ENCODE measurements at regions not wholly inside any gene's neighbourhood (a gene's known extent, or its start where the extent isn't known, plus 50 kb on each side); places are given as distances from the start of the nearest gene placed in this dataset.

DNA sequence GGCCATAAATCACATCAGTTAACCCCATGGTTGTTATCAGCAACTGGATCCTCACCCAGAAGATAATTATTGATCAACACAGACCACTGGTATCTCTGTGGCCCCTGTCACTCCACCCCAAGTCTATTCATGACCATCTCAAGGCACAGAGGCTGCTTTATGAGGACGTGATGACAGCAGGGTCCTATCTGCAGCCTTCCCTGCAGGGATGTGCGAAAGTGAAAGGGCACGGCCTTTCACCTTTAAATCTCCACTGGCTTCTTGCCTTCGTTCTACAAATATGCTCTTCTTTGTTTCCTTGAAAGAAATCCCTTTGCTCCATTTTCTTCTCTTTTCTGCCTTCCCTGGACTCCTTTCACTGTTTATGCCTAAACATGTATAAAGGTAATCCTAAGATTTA, 170.6 kb upstream of the EDNRA start:
- Histone ChIP-seq H3K27ac (no peak overlapping the region), H3K9me3 (no peaks in the 10 kb centered on the region), H3K4me1 (no peaks in the 10 kb centered on the region), H3K36me3 (no peaks in the 10 kb centered on the region), H3K4me3 (no peak overlapping the region), H3K27me3 (no peaks in the 10 kb centered on the region)
- intact Hi-C loops (cut with DNase I), result loop anchor here in 1 of 10 donors (10.0 kb wide), 1 partner anchor 146 kb away; no protein-coding TSS in a partner anchor
- TF ChIP-seq POLR2A (IDR thresholded peaks at IDR 0.05), result no peak
- TF ChIP-seq, protein P1, sequence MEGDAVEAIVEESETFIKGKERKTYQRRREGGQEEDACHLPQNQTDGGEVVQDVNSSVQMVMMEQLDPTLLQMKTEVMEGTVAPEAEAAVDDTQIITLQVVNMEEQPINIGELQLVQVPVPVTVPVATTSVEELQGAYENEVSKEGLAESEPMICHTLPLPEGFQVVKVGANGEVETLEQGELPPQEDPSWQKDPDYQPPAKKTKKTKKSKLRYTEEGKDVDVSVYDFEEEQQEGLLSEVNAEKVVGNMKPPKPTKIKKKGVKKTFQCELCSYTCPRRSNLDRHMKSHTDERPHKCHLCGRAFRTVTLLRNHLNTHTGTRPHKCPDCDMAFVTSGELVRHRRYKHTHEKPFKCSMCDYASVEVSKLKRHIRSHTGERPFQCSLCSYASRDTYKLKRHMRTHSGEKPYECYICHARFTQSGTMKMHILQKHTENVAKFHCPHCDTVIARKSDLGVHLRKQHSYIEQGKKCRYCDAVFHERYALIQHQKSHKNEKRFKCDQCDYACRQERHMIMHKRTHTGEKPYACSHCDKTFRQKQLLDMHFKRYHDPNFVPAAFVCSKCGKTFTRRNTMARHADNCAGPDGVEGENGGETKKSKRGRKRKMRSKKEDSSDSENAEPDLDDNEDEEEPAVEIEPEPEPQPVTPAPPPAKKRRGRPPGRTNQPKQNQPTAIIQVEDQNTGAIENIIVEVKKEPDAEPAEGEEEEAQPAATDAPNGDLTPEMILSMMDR (IDR thresholded peaks at IDR 0.05), result no peak
- DNase-seq (no peak), ATAC-seq (no peak)
- 69 to 82% (median 77%) methylated on average over 4 of the region's 4 CpGs for WGBS, 4 donors

DNA sequence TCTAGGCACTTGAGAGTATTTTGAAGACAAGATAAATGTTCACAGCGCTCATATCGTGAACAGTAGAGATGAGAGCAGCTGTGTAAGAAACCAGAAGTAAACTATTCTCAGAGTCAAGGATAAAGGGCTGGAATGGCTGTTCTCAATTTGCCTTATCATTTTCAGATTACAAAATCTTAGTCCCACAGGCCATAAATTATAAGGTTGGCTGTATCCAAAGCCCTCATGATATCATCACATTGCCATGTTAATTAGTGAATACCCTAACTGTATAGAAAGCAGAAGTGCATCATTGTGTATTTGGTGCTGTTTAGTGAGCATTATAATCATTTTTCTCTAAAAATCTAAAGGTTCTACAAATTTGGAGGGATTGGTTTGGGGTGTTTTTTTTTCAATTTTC, 168.9 kb upstream of the EDNRA start:
- TF ChIP-seq, protein P1 (IDR thresholded peaks at IDR 0.05), result no peak
- TF ChIP-seq POLR2A (IDR thresholded peaks at IDR 0.05), result no peak
- 72 to 84% (median 82%) methylated on average over 2 of the region's 2 CpGs for WGBS, 4 donors
- no peak for ATAC-seq
- H3K4me1 ChIP-seq, result no peaks in the 10 kb centered on the region
- no peak overlapping the region for H3K4me3 ChIP-seq
- H3K36me3 ChIP-seq, result no peaks in the 10 kb centered on the region
- H3K27ac ChIP-seq, result no peak overlapping the region
- no peak for DNase-seq
- intact Hi-C loops (cut with DNase I), result loop anchor here in 1 of 10 donors (10.0 kb wide), 1 partner anchor 147 kb away; no protein-coding TSS in a partner anchor
- no peaks in the 10 kb centered on the region for H3K9me3 ChIP-seq
- H3K27me3 ChIP-seq, result no peaks in the 10 kb centered on the region

DNA sequence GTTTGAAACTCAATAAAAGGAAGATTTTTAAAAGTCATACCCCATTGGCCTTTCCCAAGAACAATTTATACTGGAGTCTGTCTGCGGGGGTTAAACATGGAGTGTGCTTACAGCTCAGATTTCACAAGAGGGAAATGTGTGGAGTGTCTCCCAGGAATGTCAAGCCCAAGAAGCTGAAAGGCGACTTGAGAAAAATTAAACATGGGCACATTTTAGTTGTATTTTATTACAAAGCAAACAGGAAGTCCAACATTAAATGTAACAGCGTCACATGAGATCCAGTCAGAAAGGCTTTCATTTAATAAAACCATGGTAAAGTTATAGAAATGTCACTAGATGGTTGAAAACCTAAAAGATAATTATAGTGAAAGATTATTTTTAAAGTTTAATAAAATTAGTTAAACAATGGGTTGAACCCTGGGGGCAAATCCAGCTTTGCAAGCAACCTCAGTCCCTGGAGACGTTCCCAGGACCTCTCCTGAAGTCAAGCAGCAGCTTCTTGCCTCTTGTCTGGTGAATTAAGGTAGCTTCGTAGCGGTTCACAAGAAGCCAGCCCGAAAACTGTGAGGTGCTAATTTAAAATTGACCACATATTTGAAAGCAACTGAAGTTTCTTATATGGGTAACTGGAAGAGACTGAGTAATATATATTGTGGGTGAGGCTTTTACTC, 168.4 kb upstream of the EDNRA start:
- DNase-seq (no peak), ATAC-seq (no peak)
- Histone ChIP-seq H3K4me1 (no peaks in the 10 kb centered on the region), H3K36me3 (no peaks in the 10 kb centered on the region), H3K4me3 (no peak overlapping the region), H3K9me3 (no peaks in the 10 kb centered on the region), H3K27me3 (no peaks in the 10 kb centered on the region), H3K27ac (no peak overlapping the region)
- WGBS, 4 donors, result 76 to 82% (median 77%) methylated on average over 7 of the region's 7 CpGs
- intact Hi-C loops (cut with DNase I), result loop anchor here in 1 of 10 donors (10.0 kb wide), 1 partner anchor 148 kb away; no protein-coding TSS in a partner anchor
- TF ChIP-seq, protein P1 (IDR thresholded peaks at IDR 0.05), result no peak
- TF ChIP-seq POLR2A (IDR thresholded peaks at IDR 0.05), result no peak

DNA sequence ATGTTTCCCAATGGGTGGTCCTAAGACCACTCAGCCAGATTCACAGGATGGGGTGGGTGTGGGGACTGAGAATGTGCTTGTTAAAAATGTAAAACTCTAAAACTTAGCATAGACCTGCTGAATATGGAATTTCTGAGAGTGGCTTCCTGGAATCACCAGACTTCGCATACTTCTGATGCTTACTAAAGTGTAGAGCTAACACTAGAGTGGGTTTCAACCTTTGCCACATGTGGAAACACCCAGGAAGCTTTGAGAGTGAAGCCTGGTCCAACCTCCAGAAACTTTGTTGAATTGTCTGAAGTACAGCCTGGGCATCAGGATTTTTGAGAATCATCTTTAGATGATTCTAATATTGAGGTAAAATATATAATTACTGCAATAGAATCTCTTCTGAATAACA, 167.8 kb upstream of the EDNRA start:
- TF ChIP-seq POLR2A (IDR thresholded peaks at IDR 0.05), result no peak
- TF ChIP-seq, protein P1 (IDR thresholded peaks at IDR 0.05), result no peak
- no peaks in the 10 kb centered on the region for H3K4me1 ChIP-seq
- intact Hi-C loops (cut with DNase I), result loop anchor here in 1 of 10 donors (10.0 kb wide), 1 partner anchor 148 kb away; no protein-coding TSS in a partner anchor
- WGBS, 4 donors, result 89 to 100% (median 95%) methylated on average over 1 of the region's 1 CpG
- no peak overlapping the region for H3K4me3 ChIP-seq
- ATAC-seq (no peak), DNase-seq (no peak)
- H3K27me3 ChIP-seq, result no peaks in the 10 kb centered on the region
- H3K27ac ChIP-seq, result no peak overlapping the region
- H3K36me3 ChIP-seq, result no peaks in the 10 kb centered on the region
- no peaks in the 10 kb centered on the region for H3K9me3 ChIP-seq
